Peyer's patch (tissue), 4 donors: ENCODE measurements at regions not wholly inside any gene's neighbourhood (a gene's known extent, or its start where the extent isn't known, plus 50 kb on each side); places are given as distances from the start of the nearest gene placed in this dataset.
"Not testable (repeated sequence)": the region's sequence is repeated elsewhere in the genome, so short reads cannot be mapped to it uniquely, and the experiment has no call there.

Source experiments
- DNase-seq, 3 donors: peaks; one replicate each; pipeline ENCODE4 v3.0.0-alpha.2; 2017 to 2019
- H3K27ac ChIP-seq, 4 donors: fragments of 200-600 bp; sonication (generic); one replicate each; pipeline ENCODE4 v1.5.1; 2016 to 2019
- H3K27me3 ChIP-seq, 2 donors: fragments of 200-600 bp; sonication (generic); one replicate each; pipeline ENCODE4 v1.5.1; 2019
- H3K36me3 ChIP-seq, 3 donors: fragments of 200-600 bp; sonication (generic); one replicate each; pipeline ENCODE4 v1.5.1; 2016 to 2019
- H3K4me1 ChIP-seq, 4 donors: fragments of 200-600 bp; sonication (generic); one replicate each; pipeline ENCODE4 v1.5.1; 2016 to 2019
- H3K4me3 ChIP-seq, 4 donors: fragments of 200-600 bp; sonication (generic); 1 replicate in 3 of 4; 2 replicates in 1 of 4; pipeline ENCODE4 v1.5.1; 2016 to 2019; ENCODE audit warnings: mild to moderate bottlenecking in 1 of 4
- H3K9me3 ChIP-seq, 4 donors: fragments of 200-600 bp; sonication (generic); one replicate each; pipeline ENCODE4 v1.5.1; 2016 to 2019; ENCODE audit warnings: mild to moderate bottlenecking in 1 of 4
- CTCF ChIP-seq, 6 experiments: fragments of 450-650 bp in 4 of 6; fragments of 200-600 bp in 2 of 6; sonication (generic) in 1 of 6; IDR thresholded peaks; one replicate each; pipeline ENCODE4 v1.5.1; 2017 to 2019; ENCODE audit warnings: antibody characterized with exemption in 6 of 6, mild to moderate bottlenecking in 3 of 6, moderate library complexity in 1 of 6
- POLR2A ChIP-seq, 2 donors: fragments of 450-650 bp; IDR thresholded peaks; one replicate each; pipeline ENCODE4 v1.5.1; 2017; ENCODE audit warnings: antibody characterized with exemption in 2 of 2, mild to moderate bottlenecking in 2 of 2, moderate library complexity in 2 of 2

- Histone ChIP-seq H3K27me3 (no peaks in the 10 kb centered on the region), H3K36me3 (no peaks in the 10 kb centered on the region)
Measured at GRCh38 chrX:1134156-1134555, 78.3 kb downstream of the CRLF2 start.

GRCh38 chrX:1126738-1127137, 85.7 kb downstream of the CRLF2 start:
- no peaks in the 10 kb centered on the region for H3K36me3 ChIP-seq
- no peak overlapping the region for H3K4me3 ChIP-seq
- H3K27me3 ChIP-seq: no peaks in the 10 kb centered on the region
- DNase-seq: peak in 1 of 3 donors; percentile 25
- no peak overlapping the region for H3K27ac ChIP-seq
- H3K9me3 ChIP-seq: no peaks in the 10 kb centered on the region
- no peaks in the 10 kb centered on the region for H3K4me1 ChIP-seq
- TF ChIP-seq CTCF (IDR thresholded peaks at IDR 0.05) (no peak), POLR2A (IDR thresholded peaks at IDR 0.05) (no peak)

More at GRCh38 chrX:1134156-1134555, 78.3 kb downstream of the CRLF2 start:
- Histone ChIP-seq H3K9me3 (no peaks in the 10 kb centered on the region), H3K27ac (no peak overlapping the region), H3K4me1 (no peaks in the 10 kb centered on the region), H3K4me3 (no peak overlapping the region)
- no peak for DNase-seq
- no peak for TF ChIP-seq POLR2A (IDR thresholded peaks at IDR 0.05)
- TF ChIP-seq CTCF (IDR thresholded peaks at IDR 0.05): no peak

GRCh38 chrX:1124531-1124930, 87.9 kb downstream of the CRLF2 start:
- H3K36me3 ChIP-seq: no peaks in the 10 kb centered on the region
- no peaks in the 10 kb centered on the region for H3K27me3 ChIP-seq
- no peaks in the 10 kb centered on the region for H3K4me1 ChIP-seq
- H3K27ac ChIP-seq: no peak overlapping the region
- DNase-seq: peak in 1 of 3 donors; percentile 8
- TF ChIP-seq POLR2A (IDR thresholded peaks at IDR 0.05) (no peak), CTCF (IDR thresholded peaks at IDR 0.05) (no peak)
- no peaks in the 10 kb centered on the region for H3K9me3 ChIP-seq
- H3K4me3 ChIP-seq: no peak overlapping the region

GRCh38 chrX:1122851-1123250, 89.6 kb downstream of the CRLF2 start:
- not testable (repeated sequence) for H3K4me1 ChIP-seq, H3K27me3 ChIP-seq, H3K27ac ChIP-seq, H3K9me3 ChIP-seq, H3K36me3 ChIP-seq, H3K4me3 ChIP-seq
- DNase-seq: peak in 1 of 3 donors; percentile 5

- Histone ChIP-seq H3K36me3 (no peaks in the 10 kb centered on the region), H3K4me1 (no peaks in the 10 kb centered on the region), H3K4me3 (no peak overlapping the region), H3K9me3 (no peaks in the 10 kb centered on the region), H3K27ac (no peak overlapping the region), H3K27me3 (no peaks in the 10 kb centered on the region)
- no peak for DNase-seq
- TF ChIP-seq POLR2A (IDR thresholded peaks at IDR 0.05) (no peak), CTCF (IDR thresholded peaks at IDR 0.05) (no peak)
Measured at GRCh38 chrX:1119275-1119674, 93.2 kb downstream of the CRLF2 start.

GRCh38 chrX:1118572-1119199, 93.8 kb downstream of the CRLF2 start:
- H3K27ac ChIP-seq: no peak overlapping the region
- no peaks in the 10 kb centered on the region for H3K36me3 ChIP-seq
- no peak for DNase-seq
- no peaks in the 10 kb centered on the region for H3K9me3 ChIP-seq
- H3K4me1 ChIP-seq: no peaks in the 10 kb centered on the region
- H3K27me3 ChIP-seq: no peaks in the 10 kb centered on the region
- H3K4me3 ChIP-seq: no peak overlapping the region
- TF ChIP-seq POLR2A (IDR thresholded peaks at IDR 0.05) (no peak), CTCF (IDR thresholded peaks at IDR 0.05) (no peak)

GRCh38 chrX:1115411-1115810, 97.0 kb downstream of the CRLF2 start:
- H3K4me3 ChIP-seq, H3K9me3 ChIP-seq, H3K27ac ChIP-seq, DNase-seq, H3K36me3 ChIP-seq, H3K4me1 ChIP-seq, H3K27me3 ChIP-seq: not testable (repeated sequence)
